GM04503 (cell line): ENCODE measurements at regions not wholly inside any gene's neighbourhood (a gene's known extent, or its start where the extent isn't known, plus 50 kb on each side); places are given as distances from the start of the nearest gene placed in this dataset.
A peak's percentile ranks its signal among the peaks of the same experiment; 100 is the strongest.
"Not testable (repeated sequence)": the region's sequence is repeated elsewhere in the genome, so short reads cannot be mapped to it uniquely, and the experiment has no call there.

Experiments
- DNase-seq: peaks from one replicate; pipeline ENCODE4 v3.0.0-alpha.2; 2012; ENCODE audit warnings: low read depth

GRCh38 chr15:77944002-77944867, 133.3 kb downstream of the TBC1D2B start:
- peak; percentile 37 for DNase-seq

GRCh38 chr15:77942611-77943211, 134.8 kb downstream of the TBC1D2B start:
- no peak for DNase-seq

- DNase-seq, result not testable (repeated sequence)
These were observed 136.3 kb downstream of the TBC1D2B start for GRCh38 chr15:77941090-77941827.

GRCh38 chr15:77940381-77940947, 137.0 kb downstream of the TBC1D2B start:
- DNase-seq, result no peak

- DNase-seq, result no peak
These were observed 137.7 kb downstream of the TBC1D2B start for GRCh38 chr15:77939851-77940250.

GRCh38 chr15:77939026-77939425, 138.5 kb downstream of the TBC1D2B start:
- DNase-seq, result not testable (repeated sequence)

- not testable (repeated sequence) for DNase-seq
These were observed 139.0 kb downstream of the TBC1D2B start for GRCh38 chr15:77938546-77938945.

- DNase-seq, result not testable (repeated sequence)
These were observed 140.9 kb downstream of the TBC1D2B start for GRCh38 chr15:77936567-77936966.

GRCh38 chr15:77934516-77934915, 143.0 kb downstream of the TBC1D2B start:
- DNase-seq, result not testable (repeated sequence)

GRCh38 chr15:77930907-77931306, 146.6 kb downstream of the TBC1D2B start:
- DNase-seq, result not testable (repeated sequence)

GRCh38 chr15:77930490-77930889, 147.0 kb downstream of the TBC1D2B start:
- DNase-seq, result not testable (repeated sequence)

GRCh38 chr15:77926789-77927188, 150.7 kb downstream of the TBC1D2B start:
- DNase-seq, result not testable (repeated sequence)

GRCh38 chr15:77926296-77926695, 151.2 kb downstream of the TBC1D2B start:
- not testable (repeated sequence) for DNase-seq

GRCh38 chr15:77925101-77925500, 152.4 kb downstream of the TBC1D2B start:
- DNase-seq, result not testable (repeated sequence)

GRCh38 chr15:77921664-77922063, 155.8 kb downstream of the TBC1D2B start:
- DNase-seq, result no peak

- not testable (repeated sequence) for DNase-seq
These were observed 160.4 kb downstream of the TBC1D2B start for GRCh38 chr15:77916966-77917635.

- not testable (repeated sequence) for DNase-seq
These were observed 161.6 kb downstream of the TBC1D2B start for GRCh38 chr15:77915961-77916330.

GRCh38 chr15:77915261-77915960, 162.1 kb downstream of the TBC1D2B start:
- DNase-seq, result no peak

- DNase-seq, result not testable (repeated sequence)
These were observed 163.0 kb downstream of the TBC1D2B start for GRCh38 chr15:77914531-77914930.

GRCh38 chr15:77910030-77910911, 167.2 kb downstream of the TBC1D2B start:
- not testable (repeated sequence) for DNase-seq
